GM18505 (cell line): ENCODE measurements at regions not wholly inside any gene's neighbourhood (a gene's known extent, or its start where the extent isn't known, plus 50 kb on each side); places are given as distances from the start of the nearest gene placed in this dataset.

Experiments used
- ATAC-seq: cut with Tn5 transposase; IDR thresholded peaks from one replicate; pipeline ENCODE4 v1.9.1; 2021; ENCODE audit not compliant: unreplicated experiment
- POLR2A ChIP-seq: IDR thresholded peaks from 4 replicates; pipeline ENCODE4 v1.6.1; 2011; ENCODE audit warnings: borderline replicate concordance; ENCODE audit not compliant: insufficient read depth, insufficient read length; ENCODE audit errors: extremely low read depth

- no peak for TF ChIP-seq POLR2A
- ATAC-seq: no peak
These were observed 123.6 kb upstream of the PCDH17 start for GRCh38 chr13:57507752-57508463.

- ATAC-seq: no peak
- no peak for TF ChIP-seq POLR2A
These were observed 119.9 kb upstream of the PCDH17 start for GRCh38 chr13:57511603-57512002.

- ATAC-seq: no peak
- TF ChIP-seq POLR2A: no peak
These were observed 104.3 kb upstream of the PCDH17 start for GRCh38 chr13:57527114-57527735.

GRCh38 chr13:57531256-57531655 lies 100.3 kb upstream of the PCDH17 start:
- no peak for ATAC-seq
- TF ChIP-seq POLR2A: no peak

- no peak for TF ChIP-seq POLR2A
- no peak for ATAC-seq
These were observed 84.6 kb upstream of the PCDH17 start for GRCh38 chr13:57546942-57547341.

- no peak for ATAC-seq
- TF ChIP-seq POLR2A: no peak
These were observed 79.1 kb upstream of the PCDH17 start for GRCh38 chr13:57552437-57552836.

GRCh38 chr13:57553932-57554331 lies 77.6 kb upstream of the PCDH17 start:
- no peak for ATAC-seq
- TF ChIP-seq POLR2A: no peak

GRCh38 chr13:57558051-57558467 lies 73.5 kb upstream of the PCDH17 start:
- TF ChIP-seq POLR2A: no peak
- ATAC-seq: peak; percentile 69

GRCh38 chr13:57568865-57569264 lies 62.7 kb upstream of the PCDH17 start:
- no peak for TF ChIP-seq POLR2A
- ATAC-seq: no peak

- ATAC-seq: no peak
These were observed 61.6 kb upstream of the PCDH17 start for GRCh38 chr13:57569986-57570385.

More at GRCh38 chr13:57569986-57570385, 61.6 kb upstream of the PCDH17 start:
- TF ChIP-seq POLR2A: no peak
